ENCODE measurements at regions not wholly inside any gene's neighbourhood (a gene's known extent, or its start where the extent isn't known, plus 50 kb on each side); places are given as distances from the start of the nearest gene placed in this dataset.

DNA sequence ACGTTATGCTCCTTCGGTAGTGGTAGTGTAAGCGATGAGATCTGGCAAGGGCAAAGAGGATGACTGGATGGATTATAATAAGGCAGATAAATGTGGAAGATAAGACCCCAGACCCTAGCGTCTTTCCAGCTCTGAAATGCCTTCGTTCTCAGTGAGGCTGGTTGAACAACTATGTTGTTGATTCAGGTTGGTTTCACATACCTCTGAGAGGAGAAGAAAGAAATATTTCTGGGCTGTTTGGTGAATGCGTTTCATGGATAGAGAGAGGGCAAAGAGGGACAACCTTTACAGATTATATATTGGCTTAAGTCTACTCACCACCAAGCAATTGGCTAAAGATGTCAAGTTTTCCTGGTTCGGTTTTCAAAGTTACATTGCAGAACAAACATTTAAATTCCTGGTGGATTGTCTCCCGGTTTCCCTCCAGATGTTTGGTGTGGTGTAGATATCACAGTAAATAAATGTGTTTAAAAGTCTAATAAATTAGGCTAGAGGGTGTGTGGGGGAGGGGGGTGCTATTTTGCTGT is 190.1 kb upstream of the GLI2 start (continued):
- TF ChIP-seq RAD21 (IDR thresholded peaks at IDR 0.05 in 1 of 2, conservative IDR thresholded peaks at IDR 0.05 in 1 of 2; ENCODE audit: low read depth in 2 of 2, low read length in 2 of 2) (no peak), MAX (IDR thresholded peaks at IDR 0.05) (no peak), YY1 (IDR thresholded peaks at IDR 0.05; ENCODE audit: low read depth, low read length) (no peak), BCL11A (IDR thresholded peaks at IDR 0.05; ENCODE audit: low read depth in 2 of 2, low read length in 2 of 2) (no peak), RNF2 (IDR thresholded peaks at IDR 0.05; ENCODE audit: borderline replicate concordance, low read depth, low read length, missing control alignments, poor library complexity, severe bottlenecking) (no peak), POU5F1 (IDR thresholded peaks at IDR 0.05; ENCODE audit: low read depth, low read length) (no peak), CHD2 (IDR thresholded peaks at IDR 0.05; ENCODE audit: low read length) (no peak), MAFK (IDR thresholded peaks at IDR 0.05; ENCODE audit: low read depth, low read length) (no peak), FOSL1 (IDR thresholded peaks at IDR 0.05; ENCODE audit: insufficient read depth, low read depth, low read length) (no peak), SIRT6 (IDR thresholded peaks at IDR 0.05; ENCODE audit: low read length) (no peak)
